Neural progenitor cell (in vitro differentiated cells): ENCODE measurements at regions not wholly inside any gene's neighbourhood (a gene's known extent, or its start where the extent isn't known, plus 50 kb on each side); places are given as distances from the start of the nearest gene placed in this dataset.

Experiments used
- DNase-seq: peaks from one replicate; pipeline ENCODE4 v3.0.0-alpha.2; 2016; ENCODE audit warnings: low spot score
- H2AFZ ChIP-seq: fragments of 200-600 bp; sonication (generic); replicated peaks from 2 replicates; pipeline ENCODE4 v1.6.1; 2016; ENCODE audit warnings: antibody characterized with exemption
- H3F3A ChIP-seq: fragments of 200-600 bp; sonication (generic); 2 replicates; pipeline ENCODE4 v1.6.1; 2016; ENCODE audit warnings: antibody characterized with exemption, low read depth
- H3K27ac ChIP-seq: fragments of 200-600 bp; sonication (generic); 2 replicates; pipeline ENCODE4 v1.5.1; 2016; ENCODE audit warnings: mild to moderate bottlenecking
- H3K27me3 ChIP-seq: fragments of 200-600 bp; sonication (generic); 2 replicates; pipeline ENCODE4 v1.6.1; 2016; ENCODE audit warnings: mild to moderate bottlenecking, moderate library complexity
- H3K36me3 ChIP-seq: fragments of 200-600 bp; sonication (generic); 2 replicates; pipeline ENCODE4 v1.5.1; 2016
- H3K4me1 ChIP-seq: fragments of 200-600 bp; sonication (generic); 2 replicates; pipeline ENCODE4 v1.6.1; 2016; ENCODE audit warnings: mixed run types
- H3K4me2 ChIP-seq: fragments of 200-600 bp; sonication (generic); 2 replicates; pipeline ENCODE4 v1.6.1; 2016
- H3K4me3 ChIP-seq: fragments of 200-600 bp; sonication (generic); 2 replicates; pipeline ENCODE4 v1.5.1; 2016
- H3K79me2 ChIP-seq: fragments of 200-600 bp; sonication (generic); 2 replicates; pipeline ENCODE4 v1.6.1; 2016; ENCODE audit warnings: low read depth
- H3K9ac ChIP-seq: fragments of 200-600 bp; sonication (generic); 2 replicates; pipeline ENCODE4 v1.6.1; 2016
- H3K9me3 ChIP-seq: fragments of 200-600 bp; sonication (generic); 2 replicates; pipeline ENCODE4 v1.5.1; 2016; ENCODE audit warnings: low read depth
- H4K20me1 ChIP-seq: fragments of 200-600 bp; sonication (generic); 2 replicates; pipeline ENCODE4 v1.6.1; 2016; ENCODE audit warnings: low read depth
- H3K27ac Mint-ChIP-seq: 3 replicates; pipeline ENCODE4 v1.8.0; 2021; ENCODE audit warnings: mixed read lengths
- H3K27me3 Mint-ChIP-seq: 2 replicates; pipeline ENCODE4 v1.8.0; 2022; ENCODE audit warnings: low read depth, mild to moderate bottlenecking, inconsistent platforms, moderate library complexity, mixed read lengths; ENCODE audit not compliant: insufficient read depth
- H3K36me3 Mint-ChIP-seq: 3 replicates; pipeline ENCODE4 v1.8.0; 2021; ENCODE audit warnings: mixed read lengths
- H3K4me1 Mint-ChIP-seq: 3 replicates; pipeline ENCODE4 v1.8.0; 2021; ENCODE audit warnings: mixed read lengths
- H3K4me3 Mint-ChIP-seq: 3 replicates; pipeline ENCODE4 v1.8.0; 2021; ENCODE audit warnings: mild to moderate bottlenecking, moderate library complexity, mixed read lengths
- H3K9me3 Mint-ChIP-seq: 3 replicates; pipeline ENCODE4 v1.8.0; 2020; ENCODE audit warnings: mixed read lengths
- CTCF ChIP-seq: fragments of 200-600 bp; sonication (generic); IDR thresholded peaks from 2 replicates; pipeline ENCODE4 v1.5.1; 2017; ENCODE audit warnings: antibody characterized with exemption, mild to moderate bottlenecking
- EZH2 ChIP-seq: fragments of 200-600 bp; sonication (generic); IDR thresholded peaks from 2 replicates; pipeline ENCODE4 v1.6.1; 2017; ENCODE audit warnings: antibody characterized with exemption, mild to moderate bottlenecking, moderate library complexity
- EZH2phosphoT487 ChIP-seq: fragments of 200-600 bp; sonication (generic); IDR thresholded peaks from 2 replicates; pipeline ENCODE4 v1.6.1; 2017; ENCODE audit warnings: antibody characterized with exemption

GRCh38 chr3:185309795-185310194, 53.1 kb upstream of the MAP3K13 start:
- H3K4me3 Mint-ChIP-seq: no peak overlapping the region

GRCh38 chr3:185311991-185312390, 50.9 kb upstream of the MAP3K13 start:
- Mint-ChIP-seq H3K9me3 (peaks cover 22% of the 10 kb centered on the region), H3K36me3 (peaks cover 12% of the 10 kb centered on the region), H3K27ac (no peak overlapping the region), H3K27me3 (peaks cover 2% of the 10 kb centered on the region), H3K4me3 (no peak overlapping the region), H3K4me1 (peaks cover 12% of the 10 kb centered on the region)
- Histone ChIP-seq H3K4me3 (no peak overlapping the region), H3F3A (no peaks in the 10 kb centered on the region), H3K27ac (no peak overlapping the region), H4K20me1 (no peaks in the 10 kb centered on the region), H2AFZ (no peak overlapping the region), H3K4me2 (no peak overlapping the region), H3K9me3 (peaks cover 10% of the 10 kb centered on the region), H3K36me3 (peaks cover 9% of the 10 kb centered on the region), H3K9ac (no peak overlapping the region), H3K4me1 (peaks cover 9% of the 10 kb centered on the region), H3K27me3 (no peaks in the 10 kb centered on the region), H3K79me2 (no peaks in the 10 kb centered on the region)
- TF ChIP-seq EZH2phosphoT487 (no peak), CTCF (no peak), EZH2 (no peak)
- DNase-seq: no peak

More at GRCh38 chr3:185309795-185310194, 53.1 kb upstream of the MAP3K13 start:
- DNase-seq: no peak
- Mint-ChIP-seq H3K9me3 (peaks cover 34% of the 10 kb centered on the region), H3K36me3 (peaks cover 13% of the 10 kb centered on the region), H3K27ac (no peak overlapping the region), H3K27me3 (peaks cover 2% of the 10 kb centered on the region), H3K4me1 (peaks cover 12% of the 10 kb centered on the region)
- Histone ChIP-seq H3K4me2 (no peak overlapping the region), H2AFZ (no peak overlapping the region), H3K4me1 (peaks cover 9% of the 10 kb centered on the region), H3K27me3 (no peaks in the 10 kb centered on the region), H3K9me3 (peaks cover 12% of the 10 kb centered on the region), H3K79me2 (no peaks in the 10 kb centered on the region), H3K4me3 (no peak overlapping the region), H3F3A (no peaks in the 10 kb centered on the region), H3K36me3 (peaks cover 9% of the 10 kb centered on the region), H4K20me1 (no peaks in the 10 kb centered on the region), H3K9ac (no peak overlapping the region), H3K27ac (no peak overlapping the region)
- TF ChIP-seq EZH2: no peak
- no peak for TF ChIP-seq EZH2phosphoT487
- no peak for TF ChIP-seq CTCF
